ENCODE measurements at regions not wholly inside any gene's neighbourhood (a gene's known extent, or its start where the extent isn't known, plus 50 kb on each side); places are given as distances from the start of the nearest gene placed in this dataset.

GRCh38 chr4:135412213-135412612 is 1210.6 kb upstream of the PABPC4L start:
- TF ChIP-seq EZH2 (IDR thresholded peaks at IDR 0.05; ENCODE audit: insufficient read depth, poor library complexity, severe bottlenecking) (no peak), EZH2phosphoT487 (IDR thresholded peaks at IDR 0.05; ENCODE audit: insufficient read depth, low read depth) (no peak)

Data from GM23248 (cell line).